Pancreas (tissue), 10 donors: ENCODE measurements at regions not wholly inside any gene's neighbourhood (a gene's known extent, or its start where the extent isn't known, plus 50 kb on each side); places are given as distances from the start of the nearest gene placed in this dataset.

Source experiments
- ATAC-seq, 4 donors: fragments of 200-7000 bp; cut with Tn5 transposase; one replicate each; pipeline versions ENCODE4 v1.8.0 to v1.9.1; 2020; ENCODE audit warnings: mild to moderate bottlenecking in 4 of 4, moderate library complexity in 4 of 4
- DNase-seq, 6 donors: peaks; one replicate each; pipeline ENCODE4 v3.0.0-alpha.2; 2020
- FAIRE-seq: peaks from 2 replicates; lab custom pipeline; 2012; peaks lifted over from hg19 to GRCh38; lab: Jason Lieb, UNC
- H3K27ac ChIP-seq, 4 donors: fragments of 200-600 bp; sonication (generic); 1 replicate in 3 of 4; 2 replicates in 1 of 4; pipeline versions ENCODE4 v1.5.0 to v1.8.0; 2020
- H3K27me3 ChIP-seq, 4 donors: fragments of 200-600 bp; one replicate each; pipeline ENCODE4 v1.8.0; 2021
- H3K36me3 ChIP-seq, 3 donors: fragments of 200-600 bp; sonication (generic) in 1 of 3; one replicate each; pipeline versions ENCODE4 v1.5.0 to v1.8.0; 2020 to 2021
- H3K4me1 ChIP-seq, 3 donors: fragments of 200-600 bp; one replicate each; pipeline ENCODE4 v1.8.0; 2021
- H3K4me3 ChIP-seq, 4 donors: fragments of 200-600 bp; sonication (generic) in 2 of 4; one replicate each; pipeline versions ENCODE4 v1.5.0 to v1.8.0; 2020 to 2021
- H3K9me3 ChIP-seq, 4 donors: fragments of 200-600 bp; one replicate each; pipeline ENCODE4 v1.8.0; 2021
- CTCF ChIP-seq, 4 donors: fragments of 200-600 bp; sonication (generic) in 3 of 4; IDR thresholded peaks; one replicate each; pipeline versions ENCODE4 v1.5.0 to v1.8.0; 2021; ENCODE audit warnings: antibody characterized with exemption in 4 of 4
- WGBS, 2 donors: extraction: QIAGEN DNeasy Blood & Tissue Kit; methylation state at CpG; one replicate each; pipeline ENCODE4 v1.1.7; 2013; 5-methylcytosine and 5-hydroxymethylcytosine counted together
- intact Hi-C, 3 donors: fragments of 100-400 bp; cut with DNase I; formaldehyde crosslinking; loops; one replicate each; pipeline versions ENCODE4 v1.11.1 to v1.14.2; 2022
- donor health status: healthy with polysubstance abuse.
- donor health status: DM: no; HTN: no; CAD: no; lungs with moderate emphysema.
- donor health status: DM: no; HTN: no; CAD: no.
- donor health status: control.
- donor health status: control.
- donor health status: Bipolar disorder and iron deficiency.
- donor health status: DM: yes; HTN: yes; CAD: no.
- donor health status: DM: no; HTN: no; CAD: no.
- donor health status: DM: no; HTN: no; CAD: no.
- donor health status: DM: yes; HTN: yes; CAD: no.

- FAIRE-seq = no peak
Observed at GRCh38 chr4:125262502-125262901, 52.3 kb upstream of the FAT4 start.

GRCh38 chr4:125262079-125262478, 52.7 kb upstream of the FAT4 start:
- FAIRE-seq (no peak), DNase-seq (no peak), ATAC-seq (no peak)
- TF ChIP-seq CTCF (IDR thresholded peaks at IDR 0.05) = no peak
- intact Hi-C loops = no loop called here
- Histone ChIP-seq H3K27me3 (no peaks in the 10 kb centered on the region), H3K36me3 (no peaks in the 10 kb centered on the region), H3K27ac (no peak overlapping the region), H3K4me3 (no peak overlapping the region), H3K9me3 (no peaks in the 10 kb centered on the region), H3K4me1 (no peaks in the 10 kb centered on the region)
- WGBS, 2 donors = 57 to 61% methylated on average over 2 of the region's 2 CpGs

More at GRCh38 chr4:125262502-125262901, 52.3 kb upstream of the FAT4 start:
- Histone ChIP-seq H3K27ac (no peak overlapping the region), H3K4me3 (no peak overlapping the region), H3K27me3 (no peaks in the 10 kb centered on the region), H3K36me3 (no peaks in the 10 kb centered on the region), H3K4me1 (no peaks in the 10 kb centered on the region), H3K9me3 (no peaks in the 10 kb centered on the region)
- ATAC-seq = no peak
- DNase-seq = no peak
- intact Hi-C loops = no loop called here
- TF ChIP-seq CTCF (IDR thresholded peaks at IDR 0.05) = no peak

GRCh38 chr4:125254106-125254505, 60.6 kb upstream of the FAT4 start:
- no peak overlapping the region for H3K27ac ChIP-seq
- H3K36me3 ChIP-seq = no peaks in the 10 kb centered on the region
- FAIRE-seq (no peak), DNase-seq (no peak), ATAC-seq (no peak)
- H3K4me3 ChIP-seq = no peak overlapping the region
- H3K4me1 ChIP-seq = no peaks in the 10 kb centered on the region
- intact Hi-C loops = no loop called here
- WGBS, 2 donors = 84 to 86% methylated on average over 1 of the region's 1 CpG
- no peaks in the 10 kb centered on the region for H3K27me3 ChIP-seq
- no peaks in the 10 kb centered on the region for H3K9me3 ChIP-seq
- no peak for TF ChIP-seq CTCF (IDR thresholded peaks at IDR 0.05)

GRCh38 chr4:125244848-125245450, 69.8 kb upstream of the FAT4 start:
- Histone ChIP-seq H3K4me3 (no peak overlapping the region), H3K36me3 (no peaks in the 10 kb centered on the region), H3K9me3 (no peaks in the 10 kb centered on the region), H3K27ac (no peak overlapping the region), H3K4me1 (no peaks in the 10 kb centered on the region), H3K27me3 (no peaks in the 10 kb centered on the region)
- ATAC-seq = peak in 2 of 4 donors; percentile 42 to 45
- intact Hi-C loops = loop anchor here in 2 of 3 donors (10.0 kb wide), 1 partner anchor 910 kb away; no protein-coding TSS in a partner anchor
- 23 to 24% methylated on average over 2 of the region's 2 CpGs for WGBS, 2 donors
- DNase-seq = no peak
- peak in 2 of 4 donors; percentile 26 to 32 for TF ChIP-seq CTCF (IDR thresholded peaks at IDR 0.05)
- FAIRE-seq = no peak

- H3K27ac ChIP-seq = no peak overlapping the region
- DNase-seq (no peak), ATAC-seq (no peak), FAIRE-seq (no peak)
- H3K9me3 ChIP-seq = no peaks in the 10 kb centered on the region
- H3K4me3 ChIP-seq = no peak overlapping the region
- no peak for TF ChIP-seq CTCF (IDR thresholded peaks at IDR 0.05)
- intact Hi-C loops = loop anchor here in 2 of 3 donors (10.0 kb wide), 1 partner anchor 909 kb away; no protein-coding TSS in a partner anchor
- WGBS, 2 donors = 50 to 61% methylated on average over 3 of the region's 3 CpGs
- no peaks in the 10 kb centered on the region for H3K36me3 ChIP-seq
- H3K27me3 ChIP-seq = no peaks in the 10 kb centered on the region
- H3K4me1 ChIP-seq = no peaks in the 10 kb centered on the region
Observed at GRCh38 chr4:125243789-125244397, 70.9 kb upstream of the FAT4 start.
